GM23338 (cell line): ENCODE measurements at regions not wholly inside any gene's neighbourhood (a gene's known extent, or its start where the extent isn't known, plus 50 kb on each side); places are given as distances from the start of the nearest gene placed in this dataset.

Source experiments
- CREB1 ChIP-seq: fragments of 250-450 bp; sonication (Bioruptor Pico); IDR thresholded peaks from 2 replicates; pipeline ENCODE4 v1.5.0; 2020; ENCODE audit warnings: low read depth, mild to moderate bottlenecking, moderate library complexity
- EZH2 ChIP-seq: fragments of 200-600 bp; sonication (generic); IDR thresholded peaks from one replicate; pipeline ENCODE4 v1.8.0; 2017; ENCODE audit warnings: antibody characterized with exemption, mild to moderate bottlenecking, low read depth; ENCODE audit not compliant: unreplicated experiment
- EZH2phosphoT487 ChIP-seq: fragments of 200-600 bp; sonication (generic); IDR thresholded peaks from one replicate; pipeline ENCODE4 v1.8.1; 2018; ENCODE audit warnings: antibody characterized with exemption; ENCODE audit not compliant: unreplicated experiment
- JUNB ChIP-seq: IDR thresholded peaks from one replicate; pipeline ENCODE4 v1.6.1; 2016; ENCODE audit warnings: antibody characterized with exemption; ENCODE audit not compliant: unreplicated experiment
- NANOG ChIP-seq: IDR thresholded peaks from 2 replicates; pipeline ENCODE4 v1.6.1; 2016; ENCODE audit warnings: antibody characterized with exemption, borderline replicate concordance
- POLR2AphosphoS5 ChIP-seq: IDR thresholded peaks from 2 replicates; pipeline ENCODE4 v1.6.1; 2016; ENCODE audit warnings: antibody characterized with exemption, low read depth
- ZNF114 ChIP-seq: fragments of 250-450 bp; sonication (Bioruptor Pico); IDR thresholded peaks from 2 replicates; pipeline ENCODE4 v1.5.0; 2020; ENCODE audit warnings: mild to moderate bottlenecking, moderate library complexity
- TF ChIP-seq, protein P1 (sequence below), 2 experiments: fragments of 200-600 bp in 1 of 2; sonication (generic) in 1 of 2; conservative IDR thresholded peaks; 2 replicates each; pipeline versions ENCODE4 v1.5.1 to v1.6.1; 2016 to 2017; ENCODE audit warnings: antibody characterized with exemption in 2 of 2, low read depth in 2 of 2, mild to moderate bottlenecking in 2 of 2, moderate library complexity in 1 of 2
- TF ChIP-seq, protein P2 (sequence below): IDR thresholded peaks from 2 replicates; pipeline ENCODE4 v1.6.1; 2016; ENCODE audit warnings: antibody characterized with exemption
- TF ChIP-seq, protein P3 (sequence below): fragments of 250-450 bp; sonication (Bioruptor Pico); IDR thresholded peaks from 2 replicates; pipeline ENCODE4 v1.5.0; 2020; ENCODE audit warnings: mild to moderate bottlenecking, moderate library complexity
- TF ChIP-seq, protein P4 (sequence below): IDR thresholded peaks from one replicate; pipeline ENCODE4 v1.6.1; 2018; ENCODE audit warnings: antibody characterized with exemption; ENCODE audit not compliant: unreplicated experiment

DNA sequence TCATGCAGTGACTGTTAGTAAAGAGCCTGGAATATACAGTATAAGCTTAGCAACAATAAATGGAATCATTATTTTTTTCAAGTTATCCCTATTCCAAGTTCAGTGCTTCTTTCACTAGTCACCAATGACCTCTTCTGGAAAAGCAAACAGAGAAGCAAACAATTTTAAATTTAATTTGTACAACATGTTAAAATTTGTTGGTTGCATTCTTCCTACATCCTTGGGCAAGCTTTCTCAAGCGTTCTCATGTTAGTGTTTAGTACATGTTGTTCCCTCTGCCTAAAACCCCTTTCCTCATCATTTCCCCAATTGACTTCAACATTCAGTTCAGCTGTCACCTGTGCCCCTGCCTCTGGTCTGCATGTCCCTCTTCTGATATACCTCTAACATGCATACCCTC is 123.4 kb downstream of the SEC61B start:
- TF ChIP-seq, protein P1, sequence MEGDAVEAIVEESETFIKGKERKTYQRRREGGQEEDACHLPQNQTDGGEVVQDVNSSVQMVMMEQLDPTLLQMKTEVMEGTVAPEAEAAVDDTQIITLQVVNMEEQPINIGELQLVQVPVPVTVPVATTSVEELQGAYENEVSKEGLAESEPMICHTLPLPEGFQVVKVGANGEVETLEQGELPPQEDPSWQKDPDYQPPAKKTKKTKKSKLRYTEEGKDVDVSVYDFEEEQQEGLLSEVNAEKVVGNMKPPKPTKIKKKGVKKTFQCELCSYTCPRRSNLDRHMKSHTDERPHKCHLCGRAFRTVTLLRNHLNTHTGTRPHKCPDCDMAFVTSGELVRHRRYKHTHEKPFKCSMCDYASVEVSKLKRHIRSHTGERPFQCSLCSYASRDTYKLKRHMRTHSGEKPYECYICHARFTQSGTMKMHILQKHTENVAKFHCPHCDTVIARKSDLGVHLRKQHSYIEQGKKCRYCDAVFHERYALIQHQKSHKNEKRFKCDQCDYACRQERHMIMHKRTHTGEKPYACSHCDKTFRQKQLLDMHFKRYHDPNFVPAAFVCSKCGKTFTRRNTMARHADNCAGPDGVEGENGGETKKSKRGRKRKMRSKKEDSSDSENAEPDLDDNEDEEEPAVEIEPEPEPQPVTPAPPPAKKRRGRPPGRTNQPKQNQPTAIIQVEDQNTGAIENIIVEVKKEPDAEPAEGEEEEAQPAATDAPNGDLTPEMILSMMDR (conservative IDR thresholded peaks at IDR 0.05; ENCODE audit: low read depth in 2 of 2), result no peak
- TF ChIP-seq POLR2AphosphoS5, result no peak
- no peak for TF ChIP-seq EZH2phosphoT487
- TF ChIP-seq, protein P2, sequence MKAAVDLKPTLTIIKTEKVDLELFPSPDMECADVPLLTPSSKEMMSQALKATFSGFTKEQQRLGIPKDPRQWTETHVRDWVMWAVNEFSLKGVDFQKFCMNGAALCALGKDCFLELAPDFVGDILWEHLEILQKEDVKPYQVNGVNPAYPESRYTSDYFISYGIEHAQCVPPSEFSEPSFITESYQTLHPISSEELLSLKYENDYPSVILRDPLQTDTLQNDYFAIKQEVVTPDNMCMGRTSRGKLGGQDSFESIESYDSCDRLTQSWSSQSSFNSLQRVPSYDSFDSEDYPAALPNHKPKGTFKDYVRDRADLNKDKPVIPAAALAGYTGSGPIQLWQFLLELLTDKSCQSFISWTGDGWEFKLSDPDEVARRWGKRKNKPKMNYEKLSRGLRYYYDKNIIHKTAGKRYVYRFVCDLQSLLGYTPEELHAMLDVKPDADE, result no peak
- TF ChIP-seq, protein P3, sequence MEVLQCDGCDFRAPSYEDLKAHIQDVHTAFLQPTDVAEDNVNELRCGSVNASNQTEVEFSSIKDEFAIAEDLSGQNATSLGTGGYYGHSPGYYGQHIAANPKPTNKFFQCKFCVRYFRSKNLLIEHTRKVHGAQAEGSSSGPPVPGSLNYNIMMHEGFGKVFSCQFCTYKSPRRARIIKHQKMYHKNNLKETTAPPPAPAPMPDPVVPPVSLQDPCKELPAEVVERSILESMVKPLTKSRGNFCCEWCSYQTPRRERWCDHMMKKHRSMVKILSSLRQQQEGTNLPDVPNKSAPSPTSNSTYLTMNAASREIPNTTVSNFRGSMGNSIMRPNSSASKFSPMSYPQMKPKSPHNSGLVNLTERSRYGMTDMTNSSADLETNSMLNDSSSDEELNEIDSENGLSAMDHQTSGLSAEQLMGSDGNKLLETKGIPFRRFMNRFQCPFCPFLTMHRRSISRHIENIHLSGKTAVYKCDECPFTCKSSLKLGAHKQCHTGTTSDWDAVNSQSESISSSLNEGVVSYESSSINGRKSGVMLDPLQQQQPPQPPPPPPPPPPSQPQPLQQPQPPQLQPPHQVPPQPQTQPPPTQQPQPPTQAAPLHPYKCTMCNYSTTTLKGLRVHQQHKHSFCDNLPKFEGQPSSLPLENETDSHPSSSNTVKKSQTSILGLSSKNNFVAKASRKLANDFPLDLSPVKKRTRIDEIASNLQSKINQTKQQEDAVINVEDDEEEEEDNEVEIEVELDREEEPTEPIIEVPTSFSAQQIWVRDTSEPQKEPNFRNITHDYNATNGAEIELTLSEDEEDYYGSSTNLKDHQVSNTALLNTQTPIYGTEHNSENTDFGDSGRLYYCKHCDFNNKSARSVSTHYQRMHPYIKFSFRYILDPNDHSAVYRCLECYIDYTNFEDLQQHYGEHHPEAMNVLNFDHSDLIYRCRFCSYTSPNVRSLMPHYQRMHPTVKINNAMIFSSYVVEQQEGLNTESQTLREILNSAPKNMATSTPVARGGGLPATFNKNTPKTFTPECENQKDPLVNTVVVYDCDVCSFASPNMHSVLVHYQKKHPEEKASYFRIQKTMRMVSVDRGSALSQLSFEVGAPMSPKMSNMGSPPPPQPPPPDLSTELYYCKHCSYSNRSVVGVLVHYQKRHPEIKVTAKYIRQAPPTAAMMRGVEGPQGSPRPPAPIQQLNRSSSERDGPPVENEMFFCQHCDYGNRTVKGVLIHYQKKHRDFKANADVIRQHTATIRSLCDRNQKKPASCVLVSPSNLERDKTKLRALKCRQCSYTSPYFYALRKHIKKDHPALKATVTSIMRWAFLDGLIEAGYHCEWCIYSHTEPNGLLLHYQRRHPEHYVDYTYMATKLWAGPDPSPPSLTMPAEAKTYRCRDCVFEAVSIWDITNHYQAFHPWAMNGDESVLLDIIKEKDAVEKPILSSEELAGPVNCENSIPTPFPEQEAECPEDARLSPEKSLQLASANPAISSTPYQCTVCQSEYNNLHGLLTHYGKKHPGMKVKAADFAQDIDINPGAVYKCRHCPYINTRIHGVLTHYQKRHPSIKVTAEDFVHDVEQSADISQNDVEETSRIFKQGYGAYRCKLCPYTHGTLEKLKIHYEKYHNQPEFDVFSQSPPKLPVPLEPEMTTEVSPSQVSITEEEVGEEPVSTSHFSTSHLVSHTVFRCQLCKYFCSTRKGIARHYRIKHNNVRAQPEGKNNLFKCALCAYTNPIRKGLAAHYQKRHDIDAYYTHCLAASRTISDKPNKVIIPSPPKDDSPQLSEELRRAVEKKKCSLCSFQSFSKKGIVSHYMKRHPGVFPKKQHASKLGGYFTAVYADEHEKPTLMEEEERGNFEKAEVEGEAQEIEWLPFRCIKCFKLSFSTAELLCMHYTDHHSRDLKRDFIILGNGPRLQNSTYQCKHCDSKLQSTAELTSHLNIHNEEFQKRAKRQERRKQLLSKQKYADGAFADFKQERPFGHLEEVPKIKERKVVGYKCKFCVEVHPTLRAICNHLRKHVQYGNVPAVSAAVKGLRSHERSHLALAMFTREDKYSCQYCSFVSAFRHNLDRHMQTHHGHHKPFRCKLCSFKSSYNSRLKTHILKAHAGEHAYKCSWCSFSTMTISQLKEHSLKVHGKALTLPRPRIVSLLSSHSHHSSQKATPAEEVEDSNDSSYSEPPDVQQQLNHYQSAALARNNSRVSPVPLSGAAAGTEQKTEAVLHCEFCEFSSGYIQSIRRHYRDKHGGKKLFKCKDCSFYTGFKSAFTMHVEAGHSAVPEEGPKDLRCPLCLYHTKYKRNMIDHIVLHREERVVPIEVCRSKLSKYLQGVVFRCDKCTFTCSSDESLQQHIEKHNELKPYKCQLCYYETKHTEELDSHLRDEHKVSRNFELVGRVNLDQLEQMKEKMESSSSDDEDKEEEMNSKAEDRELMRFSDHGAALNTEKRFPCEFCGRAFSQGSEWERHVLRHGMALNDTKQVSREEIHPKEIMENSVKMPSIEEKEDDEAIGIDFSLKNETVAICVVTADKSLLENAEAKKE (CRISPR knock-in tag), result no peak
- no peak for TF ChIP-seq EZH2
- TF ChIP-seq, protein P4, sequence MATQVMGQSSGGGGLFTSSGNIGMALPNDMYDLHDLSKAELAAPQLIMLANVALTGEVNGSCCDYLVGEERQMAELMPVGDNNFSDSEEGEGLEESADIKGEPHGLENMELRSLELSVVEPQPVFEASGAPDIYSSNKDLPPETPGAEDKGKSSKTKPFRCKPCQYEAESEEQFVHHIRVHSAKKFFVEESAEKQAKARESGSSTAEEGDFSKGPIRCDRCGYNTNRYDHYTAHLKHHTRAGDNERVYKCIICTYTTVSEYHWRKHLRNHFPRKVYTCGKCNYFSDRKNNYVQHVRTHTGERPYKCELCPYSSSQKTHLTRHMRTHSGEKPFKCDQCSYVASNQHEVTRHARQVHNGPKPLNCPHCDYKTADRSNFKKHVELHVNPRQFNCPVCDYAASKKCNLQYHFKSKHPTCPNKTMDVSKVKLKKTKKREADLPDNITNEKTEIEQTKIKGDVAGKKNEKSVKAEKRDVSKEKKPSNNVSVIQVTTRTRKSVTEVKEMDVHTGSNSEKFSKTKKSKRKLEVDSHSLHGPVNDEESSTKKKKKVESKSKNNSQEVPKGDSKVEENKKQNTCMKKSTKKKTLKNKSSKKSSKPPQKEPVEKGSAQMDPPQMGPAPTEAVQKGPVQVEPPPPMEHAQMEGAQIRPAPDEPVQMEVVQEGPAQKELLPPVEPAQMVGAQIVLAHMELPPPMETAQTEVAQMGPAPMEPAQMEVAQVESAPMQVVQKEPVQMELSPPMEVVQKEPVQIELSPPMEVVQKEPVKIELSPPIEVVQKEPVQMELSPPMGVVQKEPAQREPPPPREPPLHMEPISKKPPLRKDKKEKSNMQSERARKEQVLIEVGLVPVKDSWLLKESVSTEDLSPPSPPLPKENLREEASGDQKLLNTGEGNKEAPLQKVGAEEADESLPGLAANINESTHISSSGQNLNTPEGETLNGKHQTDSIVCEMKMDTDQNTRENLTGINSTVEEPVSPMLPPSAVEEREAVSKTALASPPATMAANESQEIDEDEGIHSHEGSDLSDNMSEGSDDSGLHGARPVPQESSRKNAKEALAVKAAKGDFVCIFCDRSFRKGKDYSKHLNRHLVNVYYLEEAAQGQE, result no peak
- TF ChIP-seq CREB1, result no peak
- TF ChIP-seq JUNB, result no peak
- no peak for TF ChIP-seq NANOG
- no peak for TF ChIP-seq ZNF114 (CRISPR knock-in tag)
